GM19455 (cell line): ENCODE measurements at regions not wholly inside any gene's neighbourhood (a gene's known extent, or its start where the extent isn't known, plus 50 kb on each side); places are given as distances from the start of the nearest gene placed in this dataset.

Experiments
- ATAC-seq: cut with Tn5 transposase; IDR thresholded peaks from one replicate; pipeline ENCODE4 v1.9.1; 2021; ENCODE audit not compliant: unreplicated experiment

GRCh38 chr1:88266051-88266450 is 418.0 kb upstream of the PKN2 start:
- ATAC-seq, result no peak

DNA sequence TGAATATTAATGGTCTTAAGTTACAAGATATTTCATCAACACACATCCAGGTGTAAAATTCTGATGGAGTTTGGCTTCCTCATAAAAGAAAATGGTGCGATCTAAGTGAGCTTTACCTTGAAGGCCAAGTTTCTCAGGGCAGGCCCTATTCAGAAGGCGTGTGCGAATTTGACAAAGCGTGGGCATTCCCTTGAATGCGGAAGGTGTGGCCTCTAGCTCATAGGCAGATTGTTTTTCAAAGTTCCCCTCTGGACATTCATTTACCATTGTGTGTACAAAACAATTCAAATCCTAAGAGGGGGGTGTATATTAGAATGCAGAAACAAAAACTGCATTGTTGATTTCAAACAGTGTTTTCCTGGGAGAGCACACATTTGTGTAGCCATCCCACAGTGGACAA is 411.9 kb upstream of the PKN2 start:
- no peak for ATAC-seq

DNA sequence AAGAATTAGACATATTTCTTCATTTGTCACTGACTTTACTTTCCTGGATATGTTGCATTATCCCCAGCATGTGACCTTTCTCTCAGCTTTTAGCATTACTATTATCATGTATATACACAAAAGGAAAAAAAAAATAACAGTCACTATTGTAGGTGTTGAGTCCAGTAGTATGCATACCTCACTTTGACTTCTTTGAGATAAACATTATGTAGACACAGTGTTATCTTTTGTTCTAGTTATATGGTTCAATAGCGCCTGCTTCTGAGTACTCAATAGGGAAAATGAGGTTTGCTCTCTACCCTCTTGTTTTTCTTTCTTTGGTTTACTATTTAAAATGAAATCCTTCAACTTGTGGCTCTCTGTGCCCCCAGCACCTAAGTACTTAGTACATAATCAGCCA is 409.6 kb upstream of the PKN2 start:
- no peak for ATAC-seq

- ATAC-seq, result no peak
Measured at GRCh38 chr1:88275259-88275862, 408.7 kb upstream of the PKN2 start.

GRCh38 chr1:88276163-88276562 is 407.9 kb upstream of the PKN2 start:
- ATAC-seq, result no peak

GRCh38 chr1:88284066-88284465 is 400.0 kb upstream of the PKN2 start:
- no peak for ATAC-seq

DNA sequence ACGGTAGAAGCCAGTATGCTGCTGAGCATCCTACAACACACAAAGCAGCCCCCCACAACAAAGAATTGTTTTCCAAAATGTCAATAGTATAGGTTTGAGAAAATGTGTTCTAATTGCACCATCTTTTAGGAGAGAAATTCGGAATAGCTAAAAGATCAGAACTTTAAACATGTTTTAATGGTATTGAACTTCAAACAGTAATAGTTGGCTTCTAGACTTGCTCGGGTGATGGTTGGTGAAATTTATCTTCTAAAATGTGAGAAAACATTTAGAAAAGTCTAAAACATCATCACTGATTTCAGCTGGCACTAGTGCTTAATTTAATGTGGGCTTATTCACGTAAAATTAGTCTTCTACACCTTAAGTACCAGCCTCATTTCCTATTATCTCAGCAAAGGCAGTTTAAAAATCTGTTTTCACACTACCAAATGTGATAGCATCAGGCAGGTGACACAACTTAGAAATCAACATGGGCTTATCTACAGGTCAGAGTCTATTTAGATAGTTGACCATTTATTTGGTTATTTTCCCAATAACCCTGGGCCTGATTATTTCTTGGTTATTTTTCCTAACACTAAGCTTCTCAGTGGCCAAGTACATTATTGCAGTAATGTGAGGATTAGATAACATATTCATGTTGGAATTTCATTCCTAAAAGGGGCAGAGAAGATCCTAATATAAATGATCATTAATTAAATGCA is 399.3 kb upstream of the PKN2 start:
- no peak for ATAC-seq

DNA sequence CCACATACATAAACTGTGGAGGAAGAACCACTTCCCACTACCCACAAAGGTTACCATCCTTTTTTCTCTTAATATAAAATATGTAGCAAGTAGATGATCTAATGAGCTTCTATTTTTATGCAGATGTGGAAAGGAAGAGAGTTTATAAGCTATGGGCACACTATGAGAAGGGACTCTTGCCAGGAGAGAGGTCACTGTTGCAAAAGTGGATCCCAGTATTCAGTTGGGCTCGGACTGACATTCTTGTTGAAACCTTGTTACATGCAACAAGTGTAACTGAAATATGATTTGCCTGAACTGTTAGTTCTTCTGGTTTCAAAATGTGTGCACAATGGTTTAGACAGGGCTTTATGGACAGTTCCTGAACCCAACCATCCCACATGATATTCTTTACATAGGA is 397.4 kb upstream of the PKN2 start:
- ATAC-seq, result no peak

DNA sequence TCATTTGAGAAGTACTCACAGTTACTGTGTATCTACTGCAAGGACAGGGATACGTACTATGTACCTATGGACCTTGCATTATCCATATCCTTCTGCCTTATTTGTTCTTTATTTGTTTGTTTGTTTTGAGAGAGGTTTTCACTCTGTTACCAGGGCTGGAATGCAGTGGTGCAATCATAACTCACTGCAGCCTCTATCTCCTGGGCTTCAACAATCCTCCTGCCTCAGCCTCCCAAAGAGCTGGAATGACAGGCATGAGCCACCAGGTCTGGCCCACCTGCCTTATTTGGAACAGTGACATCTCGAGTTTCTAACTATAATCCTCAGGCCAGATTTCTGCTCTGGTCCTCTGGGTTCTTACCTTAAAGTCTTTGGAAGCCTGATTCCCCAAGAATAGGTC is 395.5 kb upstream of the PKN2 start:
- ATAC-seq, result no peak

- no peak for ATAC-seq
Measured at GRCh38 chr1:88289401-88290102, 394.5 kb upstream of the PKN2 start.

DNA sequence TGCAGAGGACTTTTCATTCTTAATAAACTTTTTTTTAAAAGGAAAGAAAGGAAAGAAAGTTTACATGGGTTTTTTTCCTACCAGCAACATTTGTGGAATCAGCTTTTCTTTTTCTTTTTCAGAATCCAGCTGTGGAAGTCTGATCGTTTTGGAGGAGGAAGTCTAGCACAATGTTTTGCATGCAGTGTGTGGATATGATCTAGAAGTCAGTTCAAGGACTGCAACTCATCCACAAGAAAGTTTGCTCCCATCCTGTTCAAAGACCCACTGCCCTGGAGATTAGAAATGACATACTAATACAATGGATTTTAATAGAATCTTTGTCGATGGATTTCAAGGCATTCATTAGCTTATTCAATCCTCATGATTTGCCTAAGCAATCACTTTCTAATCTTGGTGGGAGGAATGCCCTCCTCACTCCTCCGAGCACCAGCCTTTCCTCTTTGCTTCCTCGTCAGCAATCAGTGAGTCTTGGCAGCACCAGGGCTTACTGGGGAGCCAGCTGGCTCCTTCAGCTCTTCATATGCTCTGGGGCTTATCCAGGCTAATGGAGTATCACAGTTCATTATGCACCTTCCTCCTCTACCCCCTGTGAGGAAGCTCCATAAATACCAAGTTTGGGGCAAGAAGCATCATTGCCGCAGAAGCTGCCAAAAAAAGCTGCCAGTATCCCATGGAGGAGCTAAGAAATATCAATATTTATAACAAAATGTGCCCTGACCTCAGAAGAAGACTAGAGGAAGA is 392.3 kb upstream of the PKN2 start:
- no peak for ATAC-seq

DNA sequence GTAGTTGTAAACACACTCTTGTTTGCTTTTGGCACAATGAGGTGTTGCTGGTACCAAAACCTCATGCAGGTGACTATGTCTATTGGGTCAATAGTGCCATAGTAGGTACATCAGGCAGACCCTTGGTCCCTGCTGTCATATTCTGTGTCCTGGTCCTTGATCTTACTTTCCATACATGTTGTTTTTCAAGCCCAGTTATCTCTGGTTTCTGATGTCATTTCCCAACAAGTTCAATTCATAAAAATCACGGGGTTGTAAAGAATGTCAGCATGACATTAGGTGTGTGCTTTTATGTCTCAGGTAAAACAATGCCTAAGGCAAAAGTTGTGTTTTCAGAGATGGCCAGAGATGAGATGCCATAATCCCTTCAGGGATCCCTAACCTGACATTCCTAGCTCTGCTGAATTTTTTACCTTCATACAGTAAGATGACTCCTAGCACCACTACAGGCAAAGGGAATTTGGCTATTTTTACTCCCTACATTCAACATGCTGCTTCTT is 390.3 kb upstream of the PKN2 start:
- ATAC-seq, result no peak

GRCh38 chr1:88296227-88296626 is 387.8 kb upstream of the PKN2 start:
- ATAC-seq, result no peak

DNA sequence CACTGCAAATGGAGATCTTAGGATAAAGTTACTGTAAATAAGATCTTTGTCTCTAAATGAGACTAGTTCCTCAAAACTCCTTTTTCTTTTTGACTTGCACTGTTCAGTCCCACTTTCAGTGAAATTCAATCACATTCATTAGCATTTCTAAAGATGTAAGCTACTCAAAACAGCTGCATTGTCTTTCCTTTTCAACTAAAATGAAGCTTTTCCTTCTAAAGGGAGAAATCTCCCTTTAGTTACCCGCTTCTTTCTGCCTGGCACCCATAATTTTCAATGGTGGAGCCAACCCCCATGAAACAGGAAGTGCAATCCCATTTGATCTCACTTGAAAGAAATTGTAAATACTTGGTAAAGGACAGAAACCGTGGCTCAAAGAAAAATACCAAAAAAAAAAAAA is 387.4 kb upstream of the PKN2 start:
- no peak for ATAC-seq

DNA sequence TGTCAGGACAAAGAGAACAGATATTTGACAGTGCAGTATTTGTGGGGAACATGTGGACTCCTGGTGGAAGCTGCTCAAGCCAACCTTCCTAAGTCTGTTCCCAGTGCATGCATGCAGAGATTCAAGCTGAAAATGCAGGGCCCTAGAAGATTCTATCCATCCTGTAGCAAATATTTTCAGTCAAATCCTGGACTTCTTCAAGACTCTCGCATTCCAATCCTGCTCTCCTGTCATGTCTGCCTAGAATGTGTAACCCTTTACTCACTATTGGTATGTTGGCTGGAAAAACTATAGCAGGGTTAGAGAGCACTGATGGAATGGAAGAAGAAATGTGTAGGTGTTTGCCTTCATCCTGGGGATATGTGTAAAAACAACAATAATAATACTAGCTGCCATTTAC is 385.6 kb upstream of the PKN2 start:
- no peak for ATAC-seq

DNA sequence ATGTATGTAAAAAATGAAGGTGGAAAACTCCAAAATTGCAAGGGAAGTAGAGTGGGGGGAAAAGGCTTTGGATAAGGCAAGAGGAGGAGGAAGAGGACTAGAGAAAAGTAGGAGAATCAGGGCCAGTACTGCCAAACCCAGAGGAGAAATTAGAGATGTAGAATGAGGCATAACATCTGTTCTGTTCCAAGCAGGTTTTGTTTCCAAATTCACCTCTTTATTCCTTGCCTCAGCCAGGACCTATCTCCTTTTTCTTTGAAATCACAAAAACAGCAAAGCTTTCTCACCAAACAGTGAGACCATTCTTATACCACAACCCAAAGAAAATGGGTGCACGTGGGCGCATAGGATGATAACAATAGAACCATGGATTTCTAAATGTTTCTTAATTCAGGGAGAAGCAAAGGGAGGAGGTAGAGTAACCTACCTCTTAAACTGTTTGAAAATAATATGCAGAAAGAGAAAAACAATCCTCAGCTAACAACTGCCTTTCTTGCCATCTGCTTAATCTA is 383.3 kb upstream of the PKN2 start:
- ATAC-seq, result no peak

DNA sequence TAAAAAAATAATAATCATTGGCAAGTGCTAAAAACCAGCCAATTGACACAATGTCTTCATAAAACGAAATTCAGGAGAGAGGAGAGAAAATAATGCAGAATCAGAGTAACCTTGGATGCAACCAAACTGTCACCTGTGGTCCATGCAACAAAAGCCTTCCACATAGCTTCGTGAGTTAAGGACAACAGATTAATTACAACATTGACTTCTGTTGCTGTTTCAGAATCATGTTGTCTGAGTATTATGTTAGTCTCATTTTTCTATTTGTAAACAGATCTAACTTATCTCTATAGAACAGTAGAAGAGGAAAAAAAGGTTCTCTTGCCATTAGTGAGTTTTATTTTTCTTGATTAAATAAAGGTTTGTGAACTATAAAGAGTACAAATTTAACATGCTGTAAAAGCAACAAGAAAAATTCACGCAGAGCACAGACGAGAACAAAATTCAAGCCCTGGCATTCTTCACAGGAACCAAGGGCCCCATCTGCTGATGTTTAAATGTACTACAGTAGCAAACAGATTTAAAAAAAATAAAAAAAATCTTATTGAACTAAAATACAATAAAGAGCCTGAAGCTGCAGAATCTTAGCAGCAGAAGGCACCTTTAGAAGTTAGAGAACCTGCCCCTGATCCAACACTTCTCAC is 381.1 kb upstream of the PKN2 start:
- no peak for ATAC-seq

DNA sequence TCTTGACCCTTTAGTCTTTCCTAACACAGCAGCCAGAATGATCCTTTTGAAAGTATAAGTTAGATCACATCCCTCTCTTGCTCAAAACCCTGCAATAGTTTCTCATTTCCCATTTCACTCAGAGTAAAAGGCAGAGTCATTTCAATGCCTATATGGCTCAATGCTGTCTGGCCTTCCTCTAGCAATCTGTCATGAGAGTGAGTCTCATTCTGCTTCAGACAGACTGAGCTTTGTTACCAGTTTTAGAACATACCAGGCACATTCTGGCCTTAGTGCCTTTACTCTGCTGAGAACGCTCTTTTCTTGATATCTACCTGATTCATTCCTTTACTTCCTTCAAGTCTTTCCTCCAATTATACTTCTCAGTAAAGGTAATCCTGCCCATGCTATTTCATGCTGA is 372.8 kb upstream of the PKN2 start:
- no peak for ATAC-seq

DNA sequence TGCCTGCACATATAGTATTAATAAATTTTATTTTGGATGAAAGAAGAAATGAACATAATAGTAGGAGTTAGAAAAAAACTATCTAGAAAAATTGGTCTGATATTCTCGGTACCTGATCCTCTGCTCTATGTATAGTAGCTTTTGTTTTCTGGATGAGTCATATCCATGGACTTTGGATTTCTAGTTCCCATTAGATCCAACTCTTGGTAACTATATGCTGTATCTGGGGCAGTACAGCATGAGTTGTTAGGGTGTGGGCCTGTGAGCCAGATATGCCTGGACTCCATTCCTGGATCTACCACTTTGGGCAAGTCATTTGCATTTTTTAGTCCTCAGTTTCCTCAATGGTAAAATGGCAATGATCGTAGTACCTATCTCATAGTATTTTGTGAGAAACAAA is 372.2 kb upstream of the PKN2 start:
- no peak for ATAC-seq

GRCh38 chr1:88317396-88317795 is 366.7 kb upstream of the PKN2 start:
- no peak for ATAC-seq

- ATAC-seq, result no peak
Measured at GRCh38 chr1:88318740-88319139, 365.3 kb upstream of the PKN2 start.
